ENCODE measurements at regions not wholly inside any gene's neighbourhood (a gene's known extent, or its start where the extent isn't known, plus 50 kb on each side); places are given as distances from the start of the nearest gene placed in this dataset.

GRCh38 chr3:88584451-88584850, 434.7 kb downstream of the C3orf38 start:
- ATAC-seq (no peak), DNase-seq (no peak)
- intact Hi-C loops (cut with micrococcal nuclease) = no loop called here
- H3K4me3 Mint-ChIP-seq = no peak overlapping the region
- no peak for TF ChIP-seq CTCF (IDR thresholded peaks at IDR 0.05)
- H3K27me3 Mint-ChIP-seq = no peaks in the 10 kb centered on the region
- no peak overlapping the region for H3K27ac Mint-ChIP-seq
- H3K4me1 Mint-ChIP-seq (ENCODE audit: low read depth) = no peaks in the 10 kb centered on the region
- no peaks in the 10 kb centered on the region for H3K36me3 Mint-ChIP-seq (ENCODE audit: low read depth)
- CTCF ChIA-PET = no interaction called here
- POLR2A ChIA-PET = no interaction called here
- no peaks in the 10 kb centered on the region for H3K9me3 Mint-ChIP-seq

DNA sequence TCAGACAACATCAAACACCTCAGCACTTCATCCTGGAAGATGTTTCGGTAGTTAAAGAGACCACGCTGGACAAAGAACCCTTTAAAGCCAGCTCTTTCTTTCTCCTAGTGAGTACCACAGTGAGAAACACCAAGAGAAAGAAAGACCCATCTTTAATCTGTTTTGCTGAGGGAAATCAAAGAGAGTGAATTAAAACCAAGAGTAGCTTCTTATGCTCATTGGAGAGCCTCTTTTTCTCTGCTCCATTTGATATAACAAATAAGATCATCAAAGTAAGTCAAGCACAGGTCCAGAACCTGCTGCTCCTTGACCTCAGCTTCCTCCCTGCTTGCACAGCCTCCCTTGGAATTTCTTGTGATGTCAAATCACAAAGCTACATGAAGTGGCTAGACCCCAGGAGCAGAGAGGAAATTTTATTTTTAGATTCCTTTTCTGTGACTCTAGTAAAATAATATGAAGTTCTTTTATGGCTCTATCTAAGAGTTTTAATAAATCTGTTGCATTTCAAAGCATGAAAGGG, 436.4 kb downstream of the C3orf38 start:
- TF ChIP-seq CTCF (IDR thresholded peaks at IDR 0.05) = no peak
- DNase-seq = no peak
- POLR2A ChIA-PET = no interaction called here
- CTCF ChIA-PET = interaction anchor here (0.6 to 0.9 kb wide), 2 partner anchors 10 to 722 kb away, joined by 3 read pairs; no protein-coding TSS in a partner anchor
- no peaks in the 10 kb centered on the region for H3K9me3 Mint-ChIP-seq
- no peak for ATAC-seq
- no peaks in the 10 kb centered on the region for H3K36me3 Mint-ChIP-seq (ENCODE audit: low read depth)
- H3K4me3 Mint-ChIP-seq = no peak overlapping the region
- H3K27ac Mint-ChIP-seq = no peak overlapping the region
- intact Hi-C loops (cut with micrococcal nuclease) = no loop called here
- no peaks in the 10 kb centered on the region for H3K27me3 Mint-ChIP-seq
- no peaks in the 10 kb centered on the region for H3K4me1 Mint-ChIP-seq (ENCODE audit: low read depth)

DNA sequence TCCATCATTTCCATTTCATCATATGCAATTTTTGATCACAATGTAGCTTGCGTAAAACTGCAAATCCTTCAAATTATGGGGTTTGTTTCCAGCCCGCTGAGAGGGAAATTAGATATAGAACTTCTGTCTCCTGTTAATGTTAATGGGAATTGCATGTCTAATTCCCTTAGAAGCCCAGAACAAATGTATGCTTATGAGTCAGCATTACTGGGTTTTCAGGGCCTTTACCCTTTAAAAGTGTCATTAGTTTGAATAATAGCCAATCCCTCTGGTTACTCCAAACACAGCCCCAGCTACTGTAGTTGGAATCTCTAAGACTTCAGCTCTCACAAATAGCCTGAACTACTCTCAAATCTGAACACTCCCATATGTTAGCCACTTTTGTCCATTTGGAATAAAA, 439.4 kb downstream of the C3orf38 start:
- POLR2A ChIA-PET = no interaction called here
- Mint-ChIP-seq H3K4me3 (no peak overlapping the region), H3K27me3 (no peaks in the 10 kb centered on the region), H3K9me3 (no peaks in the 10 kb centered on the region), H3K4me1 (ENCODE audit: low read depth) (no peaks in the 10 kb centered on the region), H3K27ac (no peak overlapping the region), H3K36me3 (ENCODE audit: low read depth) (no peaks in the 10 kb centered on the region)
- intact Hi-C loops (cut with micrococcal nuclease) = no loop called here
- CTCF ChIA-PET = no interaction called here
- DNase-seq (no peak), ATAC-seq (no peak)
- TF ChIP-seq CTCF (IDR thresholded peaks at IDR 0.05) = no peak

DNA sequence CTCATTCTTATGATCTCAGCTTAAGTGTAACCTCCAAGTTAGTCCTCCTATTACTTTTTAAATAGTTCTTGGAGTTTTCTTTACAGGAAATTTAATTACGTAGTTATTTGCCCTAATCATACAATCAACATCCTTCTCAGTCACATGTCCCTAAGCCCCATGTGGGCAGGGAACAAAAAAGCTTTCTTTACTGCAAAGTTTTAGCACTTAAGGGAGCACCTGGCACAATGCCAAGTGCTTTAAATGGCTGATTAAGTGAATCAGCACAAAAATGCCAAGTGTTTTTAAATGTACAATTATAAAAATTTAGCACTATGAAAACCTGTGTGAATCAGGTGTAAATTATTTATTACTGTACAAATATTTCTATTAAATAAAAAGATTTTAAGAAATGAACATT, 445.3 kb downstream of the C3orf38 start:
- Mint-ChIP-seq H3K27me3 (no peaks in the 10 kb centered on the region), H3K36me3 (ENCODE audit: low read depth) (no peaks in the 10 kb centered on the region), H3K4me1 (ENCODE audit: low read depth) (no peaks in the 10 kb centered on the region), H3K4me3 (no peak overlapping the region), H3K27ac (no peak overlapping the region), H3K9me3 (peaks cover 4% of the 10 kb centered on the region)
- ChIA-PET POLR2A (no interaction called here), CTCF (no interaction called here)
- DNase-seq (no peak), ATAC-seq (no peak)
- intact Hi-C loops (cut with micrococcal nuclease) = no loop called here
- no peak for TF ChIP-seq CTCF (IDR thresholded peaks at IDR 0.05)

DNA sequence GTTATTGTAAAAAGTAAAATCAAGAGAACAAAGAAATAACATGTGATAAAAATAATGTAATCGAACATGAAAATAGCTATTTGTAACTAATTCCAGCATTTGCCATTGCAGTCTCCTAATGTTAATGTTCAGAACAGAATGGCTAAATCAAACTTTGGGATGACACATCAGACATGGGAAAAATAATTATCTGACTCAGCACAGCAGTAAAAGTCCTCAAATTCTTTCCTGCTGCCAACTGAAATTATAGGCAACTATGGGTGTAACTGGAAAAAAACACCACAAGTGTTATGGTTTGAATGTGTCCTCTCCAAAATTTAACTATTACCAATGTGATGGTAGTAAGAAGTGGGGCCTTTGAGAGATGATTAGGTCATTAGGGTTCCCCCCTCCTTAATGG, 446.7 kb downstream of the C3orf38 start:
- Mint-ChIP-seq H3K36me3 (ENCODE audit: low read depth) (no peaks in the 10 kb centered on the region), H3K27me3 (no peaks in the 10 kb centered on the region), H3K4me3 (no peak overlapping the region), H3K4me1 (ENCODE audit: low read depth) (no peaks in the 10 kb centered on the region), H3K27ac (no peak overlapping the region), H3K9me3 (peaks cover 4% of the 10 kb centered on the region)
- ATAC-seq = no peak
- POLR2A ChIA-PET = no interaction called here
- no peak for TF ChIP-seq CTCF (IDR thresholded peaks at IDR 0.05)
- CTCF ChIA-PET = interaction anchor here (0.7 kb wide), 1 partner anchor 10 kb away, joined by 3 read pairs; no protein-coding TSS in a partner anchor
- intact Hi-C loops (cut with micrococcal nuclease) = no loop called here
- no peak for DNase-seq
